ENCODE measurements at regions not wholly inside any gene's neighbourhood (a gene's known extent, or its start where the extent isn't known, plus 50 kb on each side); places are given as distances from the start of the nearest gene placed in this dataset.

GRCh38 chr12:124625867-124626675 lies 58.7 kb upstream of the NCOR2 start:
- Mint-ChIP-seq H3K9me3 (no peaks in the 10 kb centered on the region), H3K27ac (no peak overlapping the region), H3K36me3 (no peaks in the 10 kb centered on the region), H3K27me3 (no peaks in the 10 kb centered on the region), H3K4me1 (no peaks in the 10 kb centered on the region), H3K4me3 (no peak overlapping the region)

GRCh38 chr12:124624823-124625222 lies 57.4 kb upstream of the NCOR2 start:
- no peaks in the 10 kb centered on the region for H3K4me1 Mint-ChIP-seq
- no peaks in the 10 kb centered on the region for H3K36me3 Mint-ChIP-seq
- no peak overlapping the region for H3K4me3 Mint-ChIP-seq
- no peak overlapping the region for H3K27ac Mint-ChIP-seq
- H3K9me3 Mint-ChIP-seq: no peaks in the 10 kb centered on the region
- H3K27me3 Mint-ChIP-seq: no peaks in the 10 kb centered on the region

GRCh38 chr12:124623344-124624035 lies 56.1 kb upstream of the NCOR2 start:
- H3K27ac Mint-ChIP-seq: no peak overlapping the region
- no peaks in the 10 kb centered on the region for H3K4me1 Mint-ChIP-seq
- H3K9me3 Mint-ChIP-seq: no peaks in the 10 kb centered on the region
- no peaks in the 10 kb centered on the region for H3K27me3 Mint-ChIP-seq
- no peaks in the 10 kb centered on the region for H3K36me3 Mint-ChIP-seq
- H3K4me3 Mint-ChIP-seq: no peak overlapping the region

GRCh38 chr12:124622764-124623163 lies 55.4 kb upstream of the NCOR2 start:
- Mint-ChIP-seq H3K27me3 (no peaks in the 10 kb centered on the region), H3K4me3 (no peak overlapping the region), H3K36me3 (no peaks in the 10 kb centered on the region), H3K4me1 (no peaks in the 10 kb centered on the region), H3K9me3 (no peaks in the 10 kb centered on the region), H3K27ac (peak overlapping the region; percentile 47)

GRCh38 chr12:124622331-124622730 lies 54.9 kb upstream of the NCOR2 start:
- Mint-ChIP-seq H3K27ac (peak overlapping the region; percentile 47), H3K4me1 (no peaks in the 10 kb centered on the region), H3K27me3 (no peaks in the 10 kb centered on the region), H3K4me3 (no peak overlapping the region), H3K9me3 (no peaks in the 10 kb centered on the region), H3K36me3 (no peaks in the 10 kb centered on the region)

- Mint-ChIP-seq H3K36me3 (no peaks in the 10 kb centered on the region), H3K9me3 (no peaks in the 10 kb centered on the region), H3K27me3 (no peaks in the 10 kb centered on the region), H3K4me1 (no peaks in the 10 kb centered on the region), H3K27ac (no peak overlapping the region), H3K4me3 (no peak overlapping the region)
Observed at GRCh38 chr12:124621296-124621660, 53.9 kb upstream of the NCOR2 start.

GRCh38 chr12:124620606-124621295 lies 53.3 kb upstream of the NCOR2 start:
- H3K4me3 Mint-ChIP-seq: no peak overlapping the region
- H3K36me3 Mint-ChIP-seq: no peaks in the 10 kb centered on the region
- H3K4me1 Mint-ChIP-seq: no peaks in the 10 kb centered on the region
- H3K9me3 Mint-ChIP-seq: no peaks in the 10 kb centered on the region
- H3K27me3 Mint-ChIP-seq: no peaks in the 10 kb centered on the region
- H3K27ac Mint-ChIP-seq: no peak overlapping the region

GRCh38 chr12:124618291-124618902 lies 51.0 kb upstream of the NCOR2 start:
- no peaks in the 10 kb centered on the region for H3K4me1 Mint-ChIP-seq
- H3K27ac Mint-ChIP-seq: no peak overlapping the region
- no peaks in the 10 kb centered on the region for H3K9me3 Mint-ChIP-seq
- no peaks in the 10 kb centered on the region for H3K27me3 Mint-ChIP-seq
- H3K4me3 Mint-ChIP-seq: no peak overlapping the region
- no peaks in the 10 kb centered on the region for H3K36me3 Mint-ChIP-seq

- no peaks in the 10 kb centered on the region for H3K36me3 Mint-ChIP-seq
- no peaks in the 10 kb centered on the region for H3K4me1 Mint-ChIP-seq
- no peaks in the 10 kb centered on the region for H3K9me3 Mint-ChIP-seq
- no peak overlapping the region for H3K4me3 Mint-ChIP-seq
- no peaks in the 10 kb centered on the region for H3K27me3 Mint-ChIP-seq
- no peak overlapping the region for H3K27ac Mint-ChIP-seq
Observed at GRCh38 chr12:124617615-124618014, 50.2 kb upstream of the NCOR2 start.

All from activated naive CD4-positive, alpha-beta T cell treated with anti-CD3 and anti-CD28 coated beads, Interleukin-2, amount 50 U/mL, for 24 hours (primary cell).